GM12874 (cell line): ENCODE measurements at regions not wholly inside any gene's neighbourhood (a gene's known extent, or its start where the extent isn't known, plus 50 kb on each side); places are given as distances from the start of the nearest gene placed in this dataset.

ENCODE experiments used
- TF ChIP-seq, protein P1 (sequence below): IDR thresholded peaks from 2 replicates; pipeline ENCODE4 v1.5.1; 2011; ENCODE audit warnings: low read depth, mild to moderate bottlenecking, control low read depth, low read length, moderate library complexity; ENCODE audit not compliant: insufficient read depth

DNA sequence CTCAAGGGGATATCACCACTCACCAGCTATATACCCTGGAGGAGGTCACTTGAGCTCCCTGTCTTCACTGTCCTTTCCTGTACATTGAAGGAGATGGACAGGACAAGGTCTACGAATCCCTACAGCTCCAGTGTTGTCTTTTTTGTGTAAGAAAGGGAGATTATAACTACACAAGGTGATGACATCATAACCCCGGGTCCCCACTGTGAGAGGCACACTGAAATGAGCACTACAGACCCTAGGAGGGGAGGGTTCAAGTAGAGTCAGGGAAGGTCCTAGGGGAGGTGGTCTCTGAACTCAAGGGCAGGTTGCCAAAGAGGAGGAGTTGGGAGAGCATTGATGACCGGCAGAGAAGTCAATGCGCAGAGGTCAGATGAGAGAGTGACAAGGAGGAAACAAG, 108.3 kb upstream of the SLC14A2 start:
- TF ChIP-seq, protein P1, sequence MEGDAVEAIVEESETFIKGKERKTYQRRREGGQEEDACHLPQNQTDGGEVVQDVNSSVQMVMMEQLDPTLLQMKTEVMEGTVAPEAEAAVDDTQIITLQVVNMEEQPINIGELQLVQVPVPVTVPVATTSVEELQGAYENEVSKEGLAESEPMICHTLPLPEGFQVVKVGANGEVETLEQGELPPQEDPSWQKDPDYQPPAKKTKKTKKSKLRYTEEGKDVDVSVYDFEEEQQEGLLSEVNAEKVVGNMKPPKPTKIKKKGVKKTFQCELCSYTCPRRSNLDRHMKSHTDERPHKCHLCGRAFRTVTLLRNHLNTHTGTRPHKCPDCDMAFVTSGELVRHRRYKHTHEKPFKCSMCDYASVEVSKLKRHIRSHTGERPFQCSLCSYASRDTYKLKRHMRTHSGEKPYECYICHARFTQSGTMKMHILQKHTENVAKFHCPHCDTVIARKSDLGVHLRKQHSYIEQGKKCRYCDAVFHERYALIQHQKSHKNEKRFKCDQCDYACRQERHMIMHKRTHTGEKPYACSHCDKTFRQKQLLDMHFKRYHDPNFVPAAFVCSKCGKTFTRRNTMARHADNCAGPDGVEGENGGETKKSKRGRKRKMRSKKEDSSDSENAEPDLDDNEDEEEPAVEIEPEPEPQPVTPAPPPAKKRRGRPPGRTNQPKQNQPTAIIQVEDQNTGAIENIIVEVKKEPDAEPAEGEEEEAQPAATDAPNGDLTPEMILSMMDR, result no peak

GRCh38 chr18:45509535-45509934, 105.7 kb upstream of the SLC14A2 start:
- TF ChIP-seq, protein P1, result no peak

- TF ChIP-seq, protein P1, result no peak
Observed at GRCh38 chr18:45510656-45511055, 104.6 kb upstream of the SLC14A2 start.

- TF ChIP-seq, protein P1, result no peak
Observed at GRCh38 chr18:45512363-45512953, 102.8 kb upstream of the SLC14A2 start.

DNA sequence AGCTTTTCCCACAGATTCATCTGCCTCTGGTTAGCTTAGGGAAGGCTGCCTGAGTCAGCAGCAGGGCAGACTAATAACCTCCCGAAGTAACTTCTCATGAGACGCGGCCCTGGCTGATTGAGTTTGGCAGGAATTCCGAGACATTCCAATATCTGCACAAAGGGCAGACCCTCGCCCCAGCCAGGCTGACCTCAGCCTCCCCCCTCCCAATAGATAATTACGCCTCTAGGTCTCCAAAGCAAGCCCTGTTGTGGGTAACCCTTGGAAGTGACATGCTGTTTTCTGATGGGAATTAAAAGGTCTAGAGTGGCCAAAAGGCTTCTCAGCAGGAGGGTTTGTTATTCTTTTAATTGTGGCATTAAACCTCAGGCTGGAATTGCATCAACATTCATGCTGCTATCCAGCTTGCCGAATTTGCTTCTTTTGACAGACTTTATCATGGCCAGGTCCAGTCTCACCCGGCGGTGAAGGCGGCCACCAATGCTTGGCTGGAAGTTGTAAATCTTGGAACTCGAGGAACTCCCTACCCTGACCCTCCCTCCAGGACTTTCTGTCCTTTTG, 98.0 kb upstream of the SLC14A2 start:
- TF ChIP-seq, protein P1, result no peak

DNA sequence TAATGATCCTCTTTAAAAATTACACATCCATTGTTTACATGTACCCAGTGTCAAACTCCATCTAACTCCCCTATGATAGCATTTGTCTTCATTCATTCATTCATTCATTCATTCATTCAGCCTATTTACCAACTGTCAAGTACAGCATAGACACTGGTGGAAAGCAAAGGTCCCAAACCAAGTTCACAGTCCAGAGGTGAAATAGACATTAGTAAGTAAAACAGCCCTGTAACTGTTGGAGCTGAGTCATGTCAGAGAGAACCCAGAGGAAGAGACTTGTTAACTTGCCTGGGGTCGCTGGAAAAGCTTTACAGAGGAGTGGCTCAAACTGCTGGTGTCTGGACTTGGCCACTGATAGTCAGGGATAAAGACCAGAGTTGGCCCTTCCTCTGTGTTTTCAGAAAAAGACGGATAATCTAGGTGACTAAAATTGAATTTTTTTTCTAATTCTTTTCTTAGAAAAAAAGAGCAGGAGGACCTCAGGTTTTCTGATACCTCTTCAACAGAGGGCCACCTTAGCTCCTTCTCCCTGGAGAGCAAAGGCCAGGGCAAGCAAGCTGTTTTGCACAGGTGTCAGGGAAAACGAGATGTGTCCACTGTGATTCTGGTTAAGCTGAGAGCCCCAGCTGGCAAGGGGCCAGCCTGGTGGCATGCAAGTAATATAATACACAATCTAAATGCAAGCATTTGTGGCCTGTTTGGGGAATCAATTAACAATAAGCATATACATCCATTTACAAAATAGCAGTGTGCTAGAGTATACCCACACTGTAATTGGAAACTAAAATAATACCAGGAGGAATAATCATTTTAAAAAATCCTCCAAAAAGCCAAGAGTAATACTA, 96.7 kb upstream of the SLC14A2 start:
- TF ChIP-seq, protein P1, result no peak

GRCh38 chr18:45519411-45520280, 95.6 kb upstream of the SLC14A2 start:
- TF ChIP-seq, protein P1, result no peak
